ENCODE measurements at regions not wholly inside any gene's neighbourhood (a gene's known extent, or its start where the extent isn't known, plus 50 kb on each side); places are given as distances from the start of the nearest gene placed in this dataset.

DNA sequence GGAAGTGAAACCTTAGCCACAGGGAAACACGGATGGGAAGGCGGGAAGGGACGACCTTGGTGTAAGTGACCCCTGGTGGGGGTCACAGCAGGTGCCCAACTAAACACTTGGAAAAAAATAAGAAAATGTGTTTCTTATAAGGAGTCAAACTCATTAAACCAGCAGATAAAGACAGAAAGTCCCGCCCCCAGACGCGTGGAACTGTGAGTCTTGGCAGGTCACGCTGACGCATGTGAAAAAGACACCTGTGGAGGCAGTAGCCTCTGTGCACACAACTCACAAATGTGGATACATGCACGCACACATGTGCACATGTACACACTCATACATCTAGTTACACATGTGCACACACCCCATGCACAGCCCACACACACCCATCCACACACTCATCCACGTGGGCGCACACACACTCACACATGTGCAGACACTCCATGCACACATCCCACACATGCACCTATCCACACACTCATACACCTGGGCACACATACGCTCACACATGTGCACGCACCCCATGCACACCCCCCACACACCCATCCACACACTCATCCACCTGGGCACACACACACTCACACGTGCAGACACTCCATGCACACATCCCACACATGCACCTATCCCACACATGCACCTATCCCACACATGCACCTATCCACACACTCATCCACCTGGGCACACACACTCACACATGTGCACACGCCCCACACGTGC is 432.4 kb downstream of the SOX9 start:
- no peak overlapping the region for H3K9ac ChIP-seq (ENCODE audit: insufficient read length)
- TF ChIP-seq POLR2AphosphoS5 (IDR thresholded peaks at IDR 0.05; ENCODE audit: borderline replicate concordance, low read depth, low read length) (no peak), FOXP2 (optimal IDR thresholded peaks at IDR 0.05; ENCODE audit: control extremely low read depth, extremely low read length, insufficient read depth) (no peak), EZH2 (IDR thresholded peaks at IDR 0.05) (no peak)

GRCh38 chr17:72554508-72554907 is 433.7 kb downstream of the SOX9 start:
- no peak overlapping the region for H3K27ac ChIP-seq

More for the DNA sequence above, 432.4 kb downstream of the SOX9 start:
- Histone ChIP-seq H3K9me3 (ENCODE audit: low read depth, low read length) (no peaks in the 10 kb centered on the region), H3K4me3 (no peak overlapping the region), H3K36me3 (ENCODE audit: insufficient read depth, low read length) (no peaks in the 10 kb centered on the region), H3K27ac (no peak overlapping the region)
- no peak for DNase-seq (ENCODE audit: low read depth, low spot score)

GRCh38 chr17:72555052-72555451 is 434.2 kb downstream of the SOX9 start:
- DNase-seq (ENCODE audit: low read depth, low spot score): no peak
- H3K27ac ChIP-seq: no peak overlapping the region
- TF ChIP-seq POLR2AphosphoS5 (IDR thresholded peaks at IDR 0.05; ENCODE audit: borderline replicate concordance, low read depth, low read length): no peak
- TF ChIP-seq FOXP2 (optimal IDR thresholded peaks at IDR 0.05; ENCODE audit: control extremely low read depth, extremely low read length, insufficient read depth): no peak
- TF ChIP-seq EZH2 (IDR thresholded peaks at IDR 0.05): no peak
- H3K36me3 ChIP-seq (ENCODE audit: insufficient read depth, low read length): no peaks in the 10 kb centered on the region
- no peak overlapping the region for H3K4me3 ChIP-seq
- H3K9me3 ChIP-seq (ENCODE audit: low read depth, low read length): no peaks in the 10 kb centered on the region
- H3K9ac ChIP-seq (ENCODE audit: insufficient read length): no peak overlapping the region

More at GRCh38 chr17:72554508-72554907, 433.7 kb downstream of the SOX9 start:
- H3K9me3 ChIP-seq (ENCODE audit: low read depth, low read length): no peaks in the 10 kb centered on the region
- DNase-seq (ENCODE audit: low read depth, low spot score): no peak
- no peak for TF ChIP-seq FOXP2 (optimal IDR thresholded peaks at IDR 0.05; ENCODE audit: control extremely low read depth, extremely low read length, insufficient read depth)
- TF ChIP-seq EZH2 (IDR thresholded peaks at IDR 0.05): no peak
- no peak for TF ChIP-seq POLR2AphosphoS5 (IDR thresholded peaks at IDR 0.05; ENCODE audit: borderline replicate concordance, low read depth, low read length)
- no peaks in the 10 kb centered on the region for H3K36me3 ChIP-seq (ENCODE audit: insufficient read depth, low read length)
- no peak overlapping the region for H3K4me3 ChIP-seq
- no peak overlapping the region for H3K9ac ChIP-seq (ENCODE audit: insufficient read length)

- Histone ChIP-seq H3K4me3 (no peak overlapping the region), H3K27ac (no peak overlapping the region), H3K36me3 (ENCODE audit: insufficient read depth, low read length) (no peaks in the 10 kb centered on the region), H3K9ac (ENCODE audit: insufficient read length) (no peak overlapping the region), H3K9me3 (ENCODE audit: low read depth, low read length) (no peaks in the 10 kb centered on the region)
- DNase-seq (ENCODE audit: low read depth, low spot score): no peak
- TF ChIP-seq POLR2AphosphoS5 (IDR thresholded peaks at IDR 0.05; ENCODE audit: borderline replicate concordance, low read depth, low read length): no peak
- no peak for TF ChIP-seq EZH2 (IDR thresholded peaks at IDR 0.05)
- no peak for TF ChIP-seq FOXP2 (optimal IDR thresholded peaks at IDR 0.05; ENCODE audit: control extremely low read depth, extremely low read length, insufficient read depth)
Observed at GRCh38 chr17:72556944-72557826, 436.4 kb downstream of the SOX9 start.

DNA sequence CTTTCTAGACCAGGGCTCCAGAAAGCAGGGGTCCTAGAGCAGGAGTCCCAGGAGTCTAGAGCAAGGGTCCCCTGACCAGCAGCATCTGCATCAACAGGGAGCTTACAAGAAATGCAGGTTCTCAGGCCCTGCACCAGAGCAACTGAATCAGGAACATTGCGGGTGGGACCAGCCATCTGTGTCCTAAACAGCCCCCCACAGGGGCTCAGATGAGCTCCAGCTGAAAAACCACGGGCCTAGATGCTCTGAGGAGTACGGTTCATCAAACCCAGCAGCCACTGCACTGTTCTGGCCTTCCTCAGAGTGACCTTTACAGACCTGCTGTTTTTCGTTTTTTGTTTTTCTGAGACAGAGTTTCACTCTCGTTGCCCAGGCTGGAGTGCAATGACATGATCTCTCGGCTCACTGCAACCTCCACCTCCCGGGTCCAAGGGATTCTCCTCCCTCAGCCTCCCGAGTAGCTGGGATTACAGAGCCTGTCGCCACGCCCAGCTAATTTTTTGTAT is 438.2 kb downstream of the SOX9 start:
- TF ChIP-seq EZH2 (IDR thresholded peaks at IDR 0.05) (no peak), POLR2AphosphoS5 (IDR thresholded peaks at IDR 0.05; ENCODE audit: borderline replicate concordance, low read depth, low read length) (no peak), FOXP2 (optimal IDR thresholded peaks at IDR 0.05; ENCODE audit: control extremely low read depth, extremely low read length, insufficient read depth) (no peak)
- no peak overlapping the region for H3K4me3 ChIP-seq
- H3K36me3 ChIP-seq (ENCODE audit: insufficient read depth, low read length): no peaks in the 10 kb centered on the region
- H3K9me3 ChIP-seq (ENCODE audit: low read depth, low read length): no peaks in the 10 kb centered on the region
- no peak overlapping the region for H3K27ac ChIP-seq
- no peak overlapping the region for H3K9ac ChIP-seq (ENCODE audit: insufficient read length)
- DNase-seq (ENCODE audit: low read depth, low spot score): no peak

DNA sequence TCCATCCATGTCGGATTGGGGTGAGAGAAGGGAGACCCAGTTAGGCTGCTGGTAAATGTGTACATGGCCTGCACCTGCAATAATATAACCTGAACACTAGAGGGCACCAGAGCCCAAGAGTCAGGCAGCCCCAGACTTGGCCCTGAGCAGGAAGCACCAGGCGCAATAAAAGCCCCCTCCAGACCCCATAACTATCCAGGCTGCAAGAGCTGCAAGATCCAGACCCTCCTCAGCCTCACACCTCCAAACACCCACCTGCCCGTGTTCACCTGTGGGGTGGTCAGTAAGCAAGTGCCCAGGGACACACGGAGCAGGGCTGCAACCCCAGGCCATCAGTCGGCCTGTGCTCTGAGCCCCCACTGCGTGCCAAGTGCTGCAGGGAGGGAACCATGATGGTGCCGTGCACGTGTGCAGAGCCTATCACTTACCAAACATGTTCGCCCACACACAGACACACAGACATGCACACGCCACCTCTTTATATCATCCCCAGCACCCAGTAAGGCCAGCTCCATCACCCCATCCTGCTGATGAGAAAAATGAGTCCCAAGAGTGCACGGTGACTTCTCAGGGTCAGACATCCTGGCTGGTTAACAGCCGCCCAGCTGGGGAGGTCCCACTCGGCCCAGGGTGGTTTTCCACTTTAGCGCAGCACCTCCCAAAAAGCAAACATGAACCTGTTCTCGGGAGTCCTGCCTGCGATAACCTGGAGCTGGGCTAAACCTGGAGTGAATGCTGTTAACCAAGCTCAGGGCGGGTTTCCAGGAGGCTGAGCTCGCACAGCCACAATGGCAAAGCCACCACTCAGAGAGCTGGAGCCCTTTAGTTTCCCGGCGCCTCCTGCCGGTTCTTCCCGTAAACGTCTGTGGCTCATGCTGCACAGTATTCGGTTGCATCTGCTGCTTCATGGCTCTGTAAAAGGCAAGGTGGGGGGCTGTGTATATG is 439.8 kb downstream of the SOX9 start:
- Histone ChIP-seq H3K36me3 (ENCODE audit: insufficient read depth, low read length) (no peaks in the 10 kb centered on the region), H3K9ac (ENCODE audit: insufficient read length) (no peak overlapping the region), H3K4me3 (no peak overlapping the region), H3K27ac (no peak overlapping the region), H3K9me3 (ENCODE audit: low read depth, low read length) (no peaks in the 10 kb centered on the region)
- TF ChIP-seq EZH2 (IDR thresholded peaks at IDR 0.05): no peak
- TF ChIP-seq FOXP2 (optimal IDR thresholded peaks at IDR 0.05; ENCODE audit: control extremely low read depth, extremely low read length, insufficient read depth): no peak
- no peak for TF ChIP-seq POLR2AphosphoS5 (IDR thresholded peaks at IDR 0.05; ENCODE audit: borderline replicate concordance, low read depth, low read length)
- no peak for DNase-seq (ENCODE audit: low read depth, low spot score)

DNA sequence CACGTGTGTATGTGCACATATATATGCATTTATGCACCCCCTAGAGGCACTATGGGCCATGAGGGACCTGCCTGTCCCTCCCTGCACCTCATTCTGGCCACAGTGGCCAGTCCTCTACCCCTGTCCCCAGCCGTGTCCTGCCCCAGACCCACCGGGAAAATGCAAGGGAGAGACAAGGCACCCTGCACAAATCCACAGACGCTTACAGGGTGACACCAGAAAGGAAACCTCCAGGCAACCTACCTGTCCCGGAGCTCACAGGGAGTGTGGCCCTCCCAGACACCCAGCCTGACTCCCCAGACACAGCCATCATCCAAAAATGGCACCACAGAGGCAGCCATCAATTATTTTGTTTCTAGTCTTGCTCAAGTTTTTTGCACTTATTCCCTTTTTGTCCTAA is 440.4 kb downstream of the SOX9 start:
- no peak for DNase-seq (ENCODE audit: low read depth, low spot score)

More for the DNA sequence above, 440.4 kb downstream of the SOX9 start:
- H3K9ac ChIP-seq (ENCODE audit: insufficient read length): no peak overlapping the region
- no peak overlapping the region for H3K27ac ChIP-seq
- no peak for TF ChIP-seq POLR2AphosphoS5 (IDR thresholded peaks at IDR 0.05; ENCODE audit: borderline replicate concordance, low read depth, low read length)
- TF ChIP-seq EZH2 (IDR thresholded peaks at IDR 0.05): no peak
- TF ChIP-seq FOXP2 (optimal IDR thresholded peaks at IDR 0.05; ENCODE audit: control extremely low read depth, extremely low read length, insufficient read depth): no peak
- H3K9me3 ChIP-seq (ENCODE audit: low read depth, low read length): no peaks in the 10 kb centered on the region
- no peak overlapping the region for H3K4me3 ChIP-seq
- no peaks in the 10 kb centered on the region for H3K36me3 ChIP-seq (ENCODE audit: insufficient read depth, low read length)

Data from SK-N-MC (cell line).